HepG2 (cell line): ENCODE measurements at regions not wholly inside any gene's neighbourhood (a gene's known extent, or its start where the extent isn't known, plus 50 kb on each side); places are given as distances from the start of the nearest gene placed in this dataset.

Experiments
- ATAC-seq: fragments of 200-7000 bp; cut with Tn5 transposase; 3 replicates; pipeline ENCODE4 v1.9.1; 2020; ENCODE audit warnings: mild to moderate bottlenecking, moderate library complexity
- BruUV-seq: library from RNA; stranded (reverse); fragments of 400-500 nt; replicated peaks from 2 replicates; lab custom pipeline; 2021; lab: Mats Ljungman, UMichigan
- CTCF ChIA-PET: fragments of 300-600 bp; formaldehyde crosslinking; extraction: SDS; loops from one replicate; lab custom pipeline; 2021; ENCODE audit warnings: low total read pairs, inconsistent platforms, low intra/inter-chr PET ratio; lab: Yijun Ruan, JAX
- POLR2A ChIA-PET: fragments of 350-600 bp; sonication (Branson Sonifier 250); formaldehyde crosslinking; loops from one replicate; lab custom pipeline; 2020; ENCODE audit warnings: antibody characterized with exemption, inconsistent platforms; lab: Yijun Ruan, JAX
- DNase-seq: peaks from one replicate; pipeline ENCODE4 v3.0.0-alpha.2; 2015; ENCODE audit warnings: low spot score
- FAIRE-seq: peaks from 3 replicates; lab custom pipeline; 2011; peaks lifted over from hg19 to GRCh38; lab: Jason Lieb, UNC
- H2AFZ ChIP-seq: one replicate; pipeline ENCODE4 v1.6.1; 2011; ENCODE audit warnings: low read length, inconsistent platforms
- H3K27ac ChIP-seq: fragments of 300-600 bp; 3 replicates; pipeline ENCODE4 v1.8.0; 2011; ENCODE audit warnings: mixed run types, mild to moderate bottlenecking, mixed read lengths, low read length, inconsistent platforms; ENCODE audit not compliant: insufficient read depth; ENCODE audit errors: extremely low read length
- H3K27me3 ChIP-seq, 2 experiments: fragments of 200-600 bp in 1 of 2; 2 replicates in 1 of 2; 3 replicates in 1 of 2; pipeline versions ENCODE4 v1.6.0 to v1.8.0; 2011; ENCODE audit warnings: low read length in 2 of 2, mild to moderate bottlenecking in 2 of 2, moderate library complexity in 2 of 2, inconsistent platforms in 1 of 2; ENCODE audit not compliant: insufficient read depth in 2 of 2, control insufficient read depth in 1 of 2
- H3K36me3 ChIP-seq, 2 experiments: fragments of 200-600 bp in 1 of 2; replicated peaks in 1 of 2; 2 replicates in 1 of 2; 3 replicates in 1 of 2; pipeline versions ENCODE4 v1.5.1 to v1.8.0; 2011; ENCODE audit warnings: low read length in 2 of 2, inconsistent platforms in 1 of 2; ENCODE audit not compliant: insufficient read depth in 2 of 2, control insufficient read depth in 1 of 2
- H3K4me1 ChIP-seq: 2 replicates; pipeline ENCODE4 v1.5.1; 2012; ENCODE audit warnings: low read length, inconsistent platforms; ENCODE audit not compliant: insufficient read depth
- H3K4me2 ChIP-seq: 2 replicates; pipeline ENCODE4 v1.6.0; 2011; ENCODE audit warnings: low read depth, low read length, inconsistent platforms
- H3K4me3 ChIP-seq, 3 experiments: fragments of 200-600 bp in 1 of 3; sonication (generic), shearing (Covaris generic) in 1 of 3; replicated peaks in 1 of 3; 2 replicates each; pipeline ENCODE4 v1.5.1; 2011 to 2016; ENCODE audit warnings: low read length in 3 of 3, inconsistent platforms in 2 of 3, low read depth in 2 of 3, mild to moderate bottlenecking in 2 of 3, control low read depth in 1 of 3, mixed read lengths in 1 of 3; ENCODE audit not compliant: insufficient read depth in 1 of 3
- H3K79me2 ChIP-seq: one replicate; pipeline ENCODE4 v1.6.1; 2011; ENCODE audit warnings: low read length, inconsistent platforms; ENCODE audit not compliant: insufficient read depth
- H3K9ac ChIP-seq: 2 replicates; pipeline ENCODE4 v1.6.0; 2011; ENCODE audit warnings: mild to moderate bottlenecking, low read depth, low read length, inconsistent platforms; ENCODE audit not compliant: insufficient read depth
- H3K9me3 ChIP-seq: 2 replicates; pipeline ENCODE4 v1.5.1; 2012; ENCODE audit warnings: mild to moderate bottlenecking, low read length
- H4K20me1 ChIP-seq: 2 replicates; pipeline ENCODE4 v1.6.0; 2011; ENCODE audit warnings: inconsistent platforms, mild to moderate bottlenecking, low read length, moderate library complexity; ENCODE audit not compliant: insufficient read depth
- AKAP8 ChIP-seq: sonication (generic); formaldehyde crosslinking; IDR thresholded peaks from 2 replicates; pipeline ENCODE4 v1.5.1; 2020; ENCODE audit warnings: mild to moderate bottlenecking, missing genetic modification reagents
- ARNT ChIP-seq: fragments of 450-650 bp; IDR thresholded peaks from 2 replicates; pipeline ENCODE4 v1.6.1; 2017
- ARNTL ChIP-seq: sonication (generic); formaldehyde crosslinking; IDR thresholded peaks from 2 replicates; pipeline ENCODE4 v1.4.0; 2020; ENCODE audit warnings: mild to moderate bottlenecking, missing genetic modification reagents
- CHD4 ChIP-seq: fragments of 200-600 bp; sonication (generic); IDR thresholded peaks from 2 replicates; pipeline ENCODE4 v1.7.0; 2017; ENCODE audit warnings: mild to moderate bottlenecking, low read length, borderline replicate concordance
- FOXA1 ChIP-seq, 2 experiments: fragments of 450-650 bp in 1 of 2; sonication (generic) in 1 of 2; formaldehyde crosslinking in 1 of 2; IDR thresholded peaks; 2 replicates each; pipeline versions ENCODE4 v1.4.0 to v1.6.1; 2016 to 2020; ENCODE audit warnings: missing genetic modification reagents in 1 of 2
- GLMP ChIP-seq: sonication (generic); formaldehyde crosslinking; IDR thresholded peaks from 2 replicates; pipeline ENCODE4 v1.9.0; 2021; ENCODE audit warnings: missing genetic modification reagents, mild to moderate bottlenecking, borderline replicate concordance
- KAT7 ChIP-seq: IDR thresholded peaks from 2 replicates; pipeline ENCODE4 v1.6.1; 2018; ENCODE audit warnings: borderline replicate concordance, missing compliant biosample characterization
- MIER3 ChIP-seq: IDR thresholded peaks from 2 replicates; pipeline ENCODE4 v1.6.1; 2016; ENCODE audit warnings: missing compliant biosample characterization, borderline replicate concordance
- NFE2 ChIP-seq: sonication (generic); formaldehyde crosslinking; IDR thresholded peaks from 2 replicates; pipeline ENCODE4 v1.4.0; 2020; ENCODE audit warnings: missing genetic modification reagents
- NFKB2 ChIP-seq: sonication (generic); formaldehyde crosslinking; IDR thresholded peaks from 2 replicates; pipeline ENCODE4 v1.4.0; 2020; ENCODE audit warnings: missing genetic modification reagents, borderline replicate concordance
- PAX8 ChIP-seq: sonication (generic); formaldehyde crosslinking; IDR thresholded peaks from 2 replicates; pipeline ENCODE4 v1.8.0; 2022; ENCODE audit warnings: mild to moderate bottlenecking, missing genetic modification reagents, borderline replicate concordance
- SOX13 ChIP-seq, 3 experiments: fragments of 450-650 bp in 1 of 3; sonication (generic) in 1 of 3; formaldehyde crosslinking in 1 of 3; IDR thresholded peaks in 2 of 3; conservative IDR thresholded peaks in 1 of 3; 2 replicates each; pipeline versions ENCODE4 v1.5.0 to v1.6.1; 2016 to 2020; ENCODE audit warnings: antibody characterized with exemption in 1 of 3, mild to moderate bottlenecking in 1 of 3, missing compliant biosample characterization in 1 of 3, missing genetic modification reagents in 1 of 3, moderate library complexity in 1 of 3
- ZNF510 ChIP-seq: sonication (generic); formaldehyde crosslinking; IDR thresholded peaks from 2 replicates; pipeline ENCODE4 v1.4.0; 2020; ENCODE audit warnings: low read depth, mild to moderate bottlenecking, missing genetic modification reagents
- WGBS: methylation state at CpG from one replicate; pipeline ENCODE4 v1.1.6; 2017; ENCODE audit warnings: low lambda C conversion rate; 5-methylcytosine and 5-hydroxymethylcytosine counted together
- in situ Hi-C: cut with HindIII; loops from 2 replicates; pipeline ENCODE4 v1.10.0; 2017; ENCODE audit warnings: low pct_unique_long_range_greater_than_20kb; ENCODE audit not compliant: extremely low pct_ligation_motif_present
- intact Hi-C: fragments of 100-400 bp; cut with micrococcal nuclease; formaldehyde crosslinking; loops from one replicate; pipeline ENCODE4 v1.10.0; 2022; ENCODE audit not compliant: unreplicated experiment
- TF ChIP-seq, protein P1 (sequence below): sonication (generic); formaldehyde crosslinking; IDR thresholded peaks from 2 replicates; pipeline ENCODE4 v1.4.0; 2020; ENCODE audit warnings: missing genetic modification reagents
- TF ChIP-seq, protein P2 (sequence below), 2 experiments: IDR thresholded peaks; 2 replicates each; pipeline ENCODE4 v1.6.1; 2011 to 2012; ENCODE audit warnings: low read length in 2 of 2, borderline replicate concordance in 1 of 2, low read depth in 1 of 2, mild to moderate bottlenecking in 1 of 2, moderate library complexity in 1 of 2
- TF ChIP-seq, protein P3 (sequence below): sonication (generic); formaldehyde crosslinking; IDR thresholded peaks from 2 replicates; pipeline ENCODE4 v1.5.0; 2020; ENCODE audit warnings: missing genetic modification reagents
- TF ChIP-seq, protein P4 (sequence below): sonication (generic); formaldehyde crosslinking; IDR thresholded peaks from 2 replicates; pipeline ENCODE4 v1.4.0; 2020; ENCODE audit warnings: missing genetic modification reagents

DNA sequence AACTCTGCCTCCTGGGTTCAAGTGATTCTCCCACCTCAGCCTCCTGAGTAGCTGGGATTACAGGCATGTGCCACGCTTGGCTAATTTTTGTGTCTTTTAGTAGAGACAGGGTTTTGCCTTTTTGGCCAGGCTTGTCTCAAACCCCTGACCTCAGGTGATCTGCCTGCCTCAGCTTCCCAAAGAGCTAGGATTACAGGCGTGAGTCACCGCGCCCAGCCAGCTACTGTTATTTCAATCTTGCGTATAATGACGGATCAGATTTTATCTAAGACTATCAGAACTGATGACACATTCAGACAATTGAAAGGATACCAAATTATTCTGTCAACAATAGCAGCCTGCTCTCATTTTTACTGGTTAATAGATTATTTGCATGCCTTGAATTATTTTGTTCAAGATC, 612.2 kb downstream of the ZIC1 start:
- H3K4me3 ChIP-seq, result no peak overlapping the region
- intact Hi-C loops (no loop called here), in situ Hi-C loops (no loop called here)
- ATAC-seq (no peak), FAIRE-seq (no peak), DNase-seq (no peak)
- no peaks in the 10 kb centered on the region for H3K27me3 ChIP-seq
- peaks cover 10% of the 10 kb centered on the region; the same call in 1 of the 2 replicates for H3K9me3 ChIP-seq
- H3K79me2 ChIP-seq, result no peaks in the 10 kb centered on the region
- no TSS peak for BruUV-seq
- no peak overlapping the region for H3K9ac ChIP-seq
- ChIA-PET CTCF (no interaction called here), POLR2A (no interaction called here)
- H3K36me3 ChIP-seq, result no peaks in the 10 kb centered on the region
- H3K27ac ChIP-seq, result no peak overlapping the region
- H2AFZ ChIP-seq, result no peak overlapping the region
- no peaks in the 10 kb centered on the region for H3K4me1 ChIP-seq
- no peak overlapping the region for H3K4me2 ChIP-seq
- 75% methylated on average over 6 of the region's 6 CpGs for WGBS
- no peaks in the 10 kb centered on the region for H4K20me1 ChIP-seq
- TF ChIP-seq MIER3 (CRISPR knock-in tag) (no peak), PAX8 (CRISPR knock-in tag) (no peak), ARNTL (CRISPR knock-in tag) (no peak), ARNT (no peak), GLMP (CRISPR knock-in tag) (no peak), FOXA1 (IDR thresholded peaks at IDR 0.05) (no peak), FOXA1 (CRISPR knock-in tag; IDR thresholded peaks at IDR 0.05) (no peak), ZNF510 (no peak), NFE2 (CRISPR knock-in tag) (no peak), CHD4 (no peak), NFKB2 (no peak), AKAP8 (CRISPR knock-in tag) (no peak), KAT7 (CRISPR knock-in tag) (no peak), SOX13 (IDR thresholded peaks at IDR 0.05) (no peak), SOX13 (CRISPR knock-in tag; conservative IDR thresholded peaks at IDR 0.05 in 1 of 2, IDR thresholded peaks at IDR 0.05 in 1 of 2) (no peak)
- TF ChIP-seq, protein P1, sequence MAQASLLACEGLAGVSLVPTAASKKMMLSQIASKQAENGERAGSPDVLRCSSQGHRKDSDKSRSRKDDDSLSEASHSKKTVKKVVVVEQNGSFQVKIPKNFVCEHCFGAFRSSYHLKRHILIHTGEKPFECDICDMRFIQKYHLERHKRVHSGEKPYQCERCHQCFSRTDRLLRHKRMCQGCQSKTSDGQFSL (CRISPR knock-in tag), result no peak
- TF ChIP-seq, protein P2, sequence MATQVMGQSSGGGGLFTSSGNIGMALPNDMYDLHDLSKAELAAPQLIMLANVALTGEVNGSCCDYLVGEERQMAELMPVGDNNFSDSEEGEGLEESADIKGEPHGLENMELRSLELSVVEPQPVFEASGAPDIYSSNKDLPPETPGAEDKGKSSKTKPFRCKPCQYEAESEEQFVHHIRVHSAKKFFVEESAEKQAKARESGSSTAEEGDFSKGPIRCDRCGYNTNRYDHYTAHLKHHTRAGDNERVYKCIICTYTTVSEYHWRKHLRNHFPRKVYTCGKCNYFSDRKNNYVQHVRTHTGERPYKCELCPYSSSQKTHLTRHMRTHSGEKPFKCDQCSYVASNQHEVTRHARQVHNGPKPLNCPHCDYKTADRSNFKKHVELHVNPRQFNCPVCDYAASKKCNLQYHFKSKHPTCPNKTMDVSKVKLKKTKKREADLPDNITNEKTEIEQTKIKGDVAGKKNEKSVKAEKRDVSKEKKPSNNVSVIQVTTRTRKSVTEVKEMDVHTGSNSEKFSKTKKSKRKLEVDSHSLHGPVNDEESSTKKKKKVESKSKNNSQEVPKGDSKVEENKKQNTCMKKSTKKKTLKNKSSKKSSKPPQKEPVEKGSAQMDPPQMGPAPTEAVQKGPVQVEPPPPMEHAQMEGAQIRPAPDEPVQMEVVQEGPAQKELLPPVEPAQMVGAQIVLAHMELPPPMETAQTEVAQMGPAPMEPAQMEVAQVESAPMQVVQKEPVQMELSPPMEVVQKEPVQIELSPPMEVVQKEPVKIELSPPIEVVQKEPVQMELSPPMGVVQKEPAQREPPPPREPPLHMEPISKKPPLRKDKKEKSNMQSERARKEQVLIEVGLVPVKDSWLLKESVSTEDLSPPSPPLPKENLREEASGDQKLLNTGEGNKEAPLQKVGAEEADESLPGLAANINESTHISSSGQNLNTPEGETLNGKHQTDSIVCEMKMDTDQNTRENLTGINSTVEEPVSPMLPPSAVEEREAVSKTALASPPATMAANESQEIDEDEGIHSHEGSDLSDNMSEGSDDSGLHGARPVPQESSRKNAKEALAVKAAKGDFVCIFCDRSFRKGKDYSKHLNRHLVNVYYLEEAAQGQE (IDR thresholded peaks at IDR 0.05; ENCODE audit: borderline replicate concordance in 1 of 2, low read depth in 1 of 2, low read length in 2 of 2), result no peak
- TF ChIP-seq, protein P3, sequence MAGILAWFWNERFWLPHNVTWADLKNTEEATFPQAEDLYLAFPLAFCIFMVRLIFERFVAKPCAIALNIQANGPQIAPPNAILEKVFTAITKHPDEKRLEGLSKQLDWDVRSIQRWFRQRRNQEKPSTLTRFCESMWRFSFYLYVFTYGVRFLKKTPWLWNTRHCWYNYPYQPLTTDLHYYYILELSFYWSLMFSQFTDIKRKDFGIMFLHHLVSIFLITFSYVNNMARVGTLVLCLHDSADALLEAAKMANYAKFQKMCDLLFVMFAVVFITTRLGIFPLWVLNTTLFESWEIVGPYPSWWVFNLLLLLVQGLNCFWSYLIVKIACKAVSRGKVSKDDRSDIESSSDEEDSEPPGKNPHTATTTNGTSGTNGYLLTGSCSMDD (CRISPR knock-in tag), result no peak
- TF ChIP-seq, protein P4, sequence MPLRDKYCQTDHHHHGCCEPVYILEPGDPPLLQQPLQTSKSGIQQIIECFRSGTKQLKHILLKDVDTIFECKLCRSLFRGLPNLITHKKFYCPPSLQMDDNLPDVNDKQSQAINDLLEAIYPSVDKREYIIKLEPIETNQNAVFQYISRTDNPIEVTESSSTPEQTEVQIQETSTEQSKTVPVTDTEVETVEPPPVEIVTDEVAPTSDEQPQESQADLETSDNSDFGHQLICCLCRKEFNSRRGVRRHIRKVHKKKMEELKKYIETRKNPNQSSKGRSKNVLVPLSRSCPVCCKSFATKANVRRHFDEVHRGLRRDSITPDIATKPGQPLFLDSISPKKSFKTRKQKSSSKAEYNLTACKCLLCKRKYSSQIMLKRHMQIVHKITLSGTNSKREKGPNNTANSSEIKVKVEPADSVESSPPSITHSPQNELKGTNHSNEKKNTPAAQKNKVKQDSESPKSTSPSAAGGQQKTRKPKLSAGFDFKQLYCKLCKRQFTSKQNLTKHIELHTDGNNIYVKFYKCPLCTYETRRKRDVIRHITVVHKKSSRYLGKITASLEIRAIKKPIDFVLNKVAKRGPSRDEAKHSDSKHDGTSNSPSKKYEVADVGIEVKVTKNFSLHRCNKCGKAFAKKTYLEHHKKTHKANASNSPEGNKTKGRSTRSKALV (CRISPR knock-in tag), result no peak
